C4-2B (cell line): ENCODE measurements at regions not wholly inside any gene's neighbourhood (a gene's known extent, or its start where the extent isn't known, plus 50 kb on each side); places are given as distances from the start of the nearest gene placed in this dataset.

Experiments
- H3K27ac ChIP-seq: fragments of 450-650 bp; 2 replicates; pipeline ENCODE4 v1.5.1; 2017
- CTCF ChIP-seq: fragments of 450-650 bp; conservative IDR thresholded peaks from 2 replicates; pipeline ENCODE4 v1.5.1; 2017; ENCODE audit warnings: mild to moderate bottlenecking
- ZFX ChIP-seq: fragments of 450-650 bp; IDR thresholded peaks from 2 replicates; pipeline ENCODE4 v1.6.1; 2017

- H3K27ac ChIP-seq = no peak overlapping the region
Measured at GRCh38 chr10:107437921-107438320, 273.4 kb upstream of the SORCS1 start.

GRCh38 chr10:107436568-107436967 is 272.1 kb upstream of the SORCS1 start:
- no peak for TF ChIP-seq CTCF
- no peak overlapping the region for H3K27ac ChIP-seq

More at GRCh38 chr10:107437921-107438320, 273.4 kb upstream of the SORCS1 start:
- TF ChIP-seq ZFX (no peak), CTCF (no peak)

GRCh38 chr10:107434854-107435253 is 270.3 kb upstream of the SORCS1 start:
- no peak for TF ChIP-seq ZFX
- TF ChIP-seq CTCF = no peak
- H3K27ac ChIP-seq = no peak overlapping the region

- no peak overlapping the region for H3K27ac ChIP-seq
- TF ChIP-seq ZFX = no peak
- TF ChIP-seq CTCF = no peak
Measured at GRCh38 chr10:107434201-107434600, 269.7 kb upstream of the SORCS1 start.

GRCh38 chr10:107433605-107434004 is 269.1 kb upstream of the SORCS1 start:
- TF ChIP-seq CTCF = no peak
- TF ChIP-seq ZFX = no peak
- H3K27ac ChIP-seq = no peak overlapping the region

- TF ChIP-seq ZFX (no peak), CTCF (no peak)
- no peak overlapping the region for H3K27ac ChIP-seq
Measured at GRCh38 chr10:107430446-107430845, 265.9 kb upstream of the SORCS1 start.

GRCh38 chr10:107427016-107427415 is 262.5 kb upstream of the SORCS1 start:
- TF ChIP-seq CTCF = no peak
- TF ChIP-seq ZFX = no peak
- H3K27ac ChIP-seq = no peak overlapping the region
